ENCODE measurements at regions not wholly inside any gene's neighbourhood (a gene's known extent, or its start where the extent isn't known, plus 50 kb on each side); places are given as distances from the start of the nearest gene placed in this dataset.

GRCh38 chr10:80861882-80862281 is 324.2 kb downstream of the SH2D4B start:
- DNase-seq, result peak; percentile 10

- DNase-seq, result no peak
Observed at GRCh38 chr10:80870282-80870681, 332.6 kb downstream of the SH2D4B start.

- DNase-seq, result no peak
Observed at GRCh38 chr10:80871083-80871482, 333.4 kb downstream of the SH2D4B start.

- no peak for DNase-seq
Observed at GRCh38 chr10:80878330-80878729, 340.6 kb downstream of the SH2D4B start.

- DNase-seq, result no peak
Observed at GRCh38 chr10:80890146-80890545, 352.4 kb downstream of the SH2D4B start.

GRCh38 chr10:80893256-80893655 is 355.6 kb downstream of the SH2D4B start:
- DNase-seq, result no peak

GRCh38 chr10:80894311-80894791 is 356.6 kb downstream of the SH2D4B start:
- no peak for DNase-seq

- no peak for DNase-seq
Observed at GRCh38 chr10:80894797-80895467, 357.2 kb downstream of the SH2D4B start.

- DNase-seq, result no peak
Observed at GRCh38 chr10:80896076-80896475, 358.4 kb downstream of the SH2D4B start.

- no peak for DNase-seq
Observed at GRCh38 chr10:80896959-80897358, 359.3 kb downstream of the SH2D4B start.

- no peak for DNase-seq
Observed at GRCh38 chr10:80900661-80901060, 363.0 kb downstream of the SH2D4B start.

GRCh38 chr10:80908611-80909010 is 370.9 kb downstream of the SH2D4B start:
- DNase-seq, result no peak

- DNase-seq, result no peak
Observed at GRCh38 chr10:80909254-80909653, 371.6 kb downstream of the SH2D4B start.

- DNase-seq, result no peak
Observed at GRCh38 chr10:80917636-80918035, 379.9 kb downstream of the SH2D4B start.

- DNase-seq, result no peak
Observed at GRCh38 chr10:80921032-80921431, 383.3 kb downstream of the SH2D4B start.

GRCh38 chr10:80924063-80924952 is 386.6 kb downstream of the SH2D4B start:
- DNase-seq, result peak; percentile 60

GRCh38 chr10:80927419-80928078 is 389.8 kb downstream of the SH2D4B start:
- no peak for DNase-seq

GRCh38 chr10:80938903-80939302 is 401.2 kb downstream of the SH2D4B start:
- DNase-seq, result peak; percentile 44

GRCh38 chr10:80945264-80945880 is 407.7 kb downstream of the SH2D4B start:
- DNase-seq, result peak; percentile 44

- DNase-seq, result no peak
Observed at GRCh38 chr10:80946073-80946472, 408.4 kb downstream of the SH2D4B start.

GRCh38 chr10:80946957-80947726 is 409.4 kb downstream of the SH2D4B start:
- no peak for DNase-seq

GRCh38 chr10:80949785-80950184 is 412.1 kb downstream of the SH2D4B start:
- no peak for DNase-seq
